Stimulated activated memory B cell treated with anti-CD40 and anti-IgM and Interleukin-4, amounts not matched to agents 10 μg/mL and 1 μg/mL and 100 μg/mL, for 72 hours (primary cell): ENCODE measurements at regions not wholly inside any gene's neighbourhood (a gene's known extent, or its start where the extent isn't known, plus 50 kb on each side); places are given as distances from the start of the nearest gene placed in this dataset.

Experiments
- ATAC-seq: fragments of 150-1000 bp; cut with Tn5 transposase; 2 replicates; pipeline ENCODE4 v1.10.0; 2021
- H3K27ac Mint-ChIP-seq: one replicate; pipeline ENCODE4 v1.8.0; 2022; ENCODE audit warnings: mild to moderate bottlenecking, mixed read lengths
- H3K27me3 Mint-ChIP-seq: one replicate; pipeline ENCODE4 v1.8.0; 2022; ENCODE audit warnings: mixed read lengths
- H3K36me3 Mint-ChIP-seq: one replicate; pipeline ENCODE4 v1.8.0; 2022; ENCODE audit warnings: mixed read lengths
- H3K4me1 Mint-ChIP-seq: one replicate; pipeline ENCODE4 v1.8.0; 2022; ENCODE audit warnings: mixed read lengths
- H3K4me3 Mint-ChIP-seq: one replicate; pipeline ENCODE4 v1.8.0; 2022; ENCODE audit warnings: mild to moderate bottlenecking, moderate library complexity, mixed read lengths
- H3K9me3 Mint-ChIP-seq: one replicate; pipeline ENCODE4 v1.8.0; 2022; ENCODE audit warnings: mixed read lengths

DNA sequence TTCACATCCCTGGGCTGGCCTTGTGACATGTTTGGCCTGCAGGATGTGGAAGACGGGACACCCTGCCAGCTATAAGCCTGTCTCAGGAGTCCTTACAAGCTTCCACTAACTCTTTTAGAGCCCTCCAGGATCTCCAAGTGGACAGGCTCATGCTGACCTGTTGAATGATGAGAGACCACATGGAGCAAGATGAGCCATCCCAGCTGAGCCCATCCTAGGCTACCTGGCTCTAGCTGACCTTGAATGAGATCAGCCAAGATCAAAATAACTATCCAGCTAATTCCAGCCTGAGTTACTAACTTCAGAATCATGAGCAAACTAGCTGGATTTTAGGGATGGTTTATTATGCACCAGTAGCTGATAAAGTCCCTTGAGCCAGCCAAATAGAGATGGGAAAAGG is 169.5 kb downstream of the TFAP2C start:
- Mint-ChIP-seq H3K9me3 (peaks cover 9% of the 10 kb centered on the region), H3K4me3 (no peak overlapping the region), H3K27ac (no peak overlapping the region), H3K36me3 (no peaks in the 10 kb centered on the region), H3K4me1 (no peaks in the 10 kb centered on the region), H3K27me3 (no peaks in the 10 kb centered on the region)
- no peak for ATAC-seq

DNA sequence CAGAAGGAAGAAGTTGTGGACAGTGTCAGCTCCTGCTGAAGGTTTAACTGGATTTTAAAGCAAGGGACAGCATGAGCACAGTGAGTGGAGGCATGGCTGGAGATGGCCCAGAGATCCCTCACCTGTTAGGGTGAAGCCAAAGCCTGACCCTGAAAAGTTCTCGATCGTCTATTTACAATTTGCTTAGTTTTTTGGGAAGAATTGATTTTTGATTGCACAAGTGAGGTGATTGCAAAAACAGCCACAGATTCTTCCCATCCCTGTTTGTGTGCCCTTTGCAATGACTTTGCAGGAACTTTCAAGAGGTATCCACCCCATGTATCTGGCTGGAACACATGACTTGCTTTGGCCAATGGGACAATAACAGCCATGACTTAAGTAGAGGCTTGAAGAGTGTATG is 170.1 kb downstream of the TFAP2C start:
- no peak for ATAC-seq
- no peaks in the 10 kb centered on the region for H3K36me3 Mint-ChIP-seq
- H3K9me3 Mint-ChIP-seq = peaks cover 9% of the 10 kb centered on the region
- no peaks in the 10 kb centered on the region for H3K4me1 Mint-ChIP-seq
- no peak overlapping the region for H3K27ac Mint-ChIP-seq
- H3K4me3 Mint-ChIP-seq = no peak overlapping the region
- H3K27me3 Mint-ChIP-seq = no peaks in the 10 kb centered on the region

DNA sequence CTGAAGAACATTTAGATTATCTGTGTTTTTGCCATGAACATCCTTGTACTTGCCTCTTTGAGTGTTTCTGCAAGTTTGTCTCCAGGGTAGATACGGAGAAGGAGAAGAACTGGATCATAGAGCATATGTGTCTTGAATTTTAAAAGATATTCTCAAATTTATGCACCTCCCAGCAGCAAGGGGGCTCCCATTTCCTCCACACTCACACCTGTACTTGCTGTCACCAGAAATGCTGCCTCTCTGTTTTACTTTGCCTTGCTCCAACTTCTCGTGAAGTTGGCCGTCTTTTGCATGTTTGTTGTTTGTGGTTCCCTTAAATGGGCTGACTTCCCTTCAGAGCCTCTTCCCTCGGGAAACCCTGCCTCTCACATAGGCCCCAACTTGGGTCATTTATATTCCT is 171.0 kb downstream of the TFAP2C start:
- H3K9me3 Mint-ChIP-seq = peaks cover 9% of the 10 kb centered on the region
- no peak overlapping the region for H3K4me3 Mint-ChIP-seq
- H3K27me3 Mint-ChIP-seq = no peaks in the 10 kb centered on the region
- H3K36me3 Mint-ChIP-seq = no peaks in the 10 kb centered on the region
- no peaks in the 10 kb centered on the region for H3K4me1 Mint-ChIP-seq
- ATAC-seq = no peak
- H3K27ac Mint-ChIP-seq = no peak overlapping the region

DNA sequence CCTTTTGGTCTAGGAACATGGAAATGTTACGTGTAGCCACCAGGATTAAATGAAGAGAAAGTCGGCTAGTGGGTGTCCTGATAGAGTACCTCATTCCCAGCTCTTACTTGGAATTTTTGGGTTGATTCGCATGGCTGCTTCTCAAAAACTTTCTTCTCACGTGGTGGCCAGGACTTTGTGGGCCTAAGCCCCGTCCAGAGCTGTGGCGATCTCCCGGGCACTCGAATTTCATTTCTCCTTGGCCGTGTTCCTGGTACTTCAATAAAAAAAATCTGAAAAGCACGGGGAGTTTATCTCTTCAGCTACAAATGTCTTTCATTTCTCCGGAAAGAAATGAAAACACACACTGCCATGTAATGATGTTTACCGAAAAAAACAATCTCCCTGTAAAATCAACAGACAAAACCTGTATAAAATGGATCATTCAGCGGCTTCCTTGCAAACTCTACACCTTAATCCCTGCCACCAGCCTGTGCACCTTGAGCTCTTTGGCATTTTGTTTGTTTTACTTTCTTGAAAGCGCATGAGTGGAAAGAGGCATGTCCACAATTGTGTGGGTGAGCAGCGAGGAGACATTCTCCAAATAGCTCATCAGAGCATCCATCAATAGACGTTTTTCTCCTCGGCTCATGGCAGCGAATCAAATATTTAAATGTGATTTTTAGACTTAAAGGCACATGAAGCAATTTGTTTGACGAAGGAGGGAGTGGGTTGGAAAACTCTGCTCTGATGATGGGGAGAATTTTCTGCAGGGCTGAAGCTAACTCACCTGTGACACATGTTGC is 173.1 kb downstream of the TFAP2C start:
- H3K27ac Mint-ChIP-seq = no peak overlapping the region
- H3K4me1 Mint-ChIP-seq = no peaks in the 10 kb centered on the region
- peaks cover 8% of the 10 kb centered on the region for H3K27me3 Mint-ChIP-seq
- peaks cover 9% of the 10 kb centered on the region for H3K9me3 Mint-ChIP-seq
- ATAC-seq = no peak
- H3K4me3 Mint-ChIP-seq = no peak overlapping the region
- no peaks in the 10 kb centered on the region for H3K36me3 Mint-ChIP-seq

DNA sequence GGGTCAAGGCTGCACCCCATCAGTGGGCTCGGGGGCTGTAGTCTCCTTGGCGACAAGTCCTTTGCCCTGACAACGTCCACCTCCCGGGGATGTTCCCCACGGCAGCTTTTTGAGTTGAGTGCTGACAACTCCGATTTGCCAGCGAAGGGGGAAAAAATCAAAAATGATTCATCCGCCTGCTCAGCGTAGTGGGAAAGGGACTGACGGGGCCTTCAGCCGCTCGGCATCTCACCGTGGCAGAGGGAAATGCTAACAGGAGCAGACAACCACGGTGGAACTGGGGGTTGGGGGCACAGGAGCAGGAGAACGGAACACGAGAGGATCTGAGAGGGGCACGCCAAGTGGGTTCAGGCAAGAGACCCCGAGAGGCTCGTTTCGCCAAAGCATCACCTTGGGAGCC is 173.7 kb downstream of the TFAP2C start:
- no peak overlapping the region for H3K27ac Mint-ChIP-seq
- no peaks in the 10 kb centered on the region for H3K36me3 Mint-ChIP-seq
- H3K4me3 Mint-ChIP-seq = no peak overlapping the region

DNA sequence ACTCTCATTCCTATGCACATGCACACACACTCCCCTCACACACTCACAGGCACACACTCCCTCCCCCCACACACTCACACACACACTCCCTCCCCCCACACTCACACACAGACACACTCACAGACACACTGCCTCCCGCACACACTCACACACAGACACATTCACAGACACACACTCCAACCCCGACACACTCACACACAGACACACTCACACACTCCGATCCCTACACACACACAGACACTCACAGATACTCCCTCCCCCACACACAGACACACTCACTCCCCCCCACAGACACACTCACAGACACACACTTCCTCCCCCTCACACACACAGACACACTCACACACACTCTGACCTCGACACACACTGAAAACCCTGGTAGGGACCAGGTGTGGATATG is 176.2 kb downstream of the TFAP2C start:
- Mint-ChIP-seq H3K27ac (no peak overlapping the region), H3K27me3 (peaks cover 22% of the 10 kb centered on the region), H3K9me3 (no peaks in the 10 kb centered on the region), H3K36me3 (no peaks in the 10 kb centered on the region), H3K4me1 (no peaks in the 10 kb centered on the region), H3K4me3 (no peak overlapping the region)
- ATAC-seq = no peak

More for the DNA sequence above, 173.7 kb downstream of the TFAP2C start:
- Mint-ChIP-seq H3K27me3 (peaks cover 14% of the 10 kb centered on the region), H3K9me3 (peaks cover 9% of the 10 kb centered on the region), H3K4me1 (no peaks in the 10 kb centered on the region)
- no peak for ATAC-seq

DNA sequence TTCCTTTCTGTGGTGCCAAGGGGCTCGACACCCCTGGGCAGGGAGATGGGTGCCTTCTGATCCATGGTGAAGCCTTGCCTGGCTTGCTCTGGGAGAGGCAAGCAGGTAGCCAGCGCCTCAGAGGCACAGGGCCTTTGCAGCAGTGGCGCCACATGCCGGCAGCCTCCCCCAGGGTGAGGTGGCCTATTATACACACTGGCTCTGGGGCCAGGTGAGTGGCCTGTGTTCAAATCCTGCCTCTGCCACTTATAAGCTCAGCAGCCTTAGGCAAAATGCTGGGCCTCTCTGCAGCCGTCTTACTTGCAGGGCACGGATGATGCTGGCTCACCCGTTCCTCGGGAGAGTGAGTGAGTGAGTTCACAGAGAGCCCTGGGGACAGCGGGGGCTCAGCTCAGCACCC is 176.9 kb downstream of the TFAP2C start:
- Mint-ChIP-seq H3K9me3 (no peaks in the 10 kb centered on the region), H3K4me1 (no peaks in the 10 kb centered on the region), H3K4me3 (no peak overlapping the region), H3K27ac (no peak overlapping the region), H3K36me3 (no peaks in the 10 kb centered on the region), H3K27me3 (peaks cover 22% of the 10 kb centered on the region)
- no peak for ATAC-seq

DNA sequence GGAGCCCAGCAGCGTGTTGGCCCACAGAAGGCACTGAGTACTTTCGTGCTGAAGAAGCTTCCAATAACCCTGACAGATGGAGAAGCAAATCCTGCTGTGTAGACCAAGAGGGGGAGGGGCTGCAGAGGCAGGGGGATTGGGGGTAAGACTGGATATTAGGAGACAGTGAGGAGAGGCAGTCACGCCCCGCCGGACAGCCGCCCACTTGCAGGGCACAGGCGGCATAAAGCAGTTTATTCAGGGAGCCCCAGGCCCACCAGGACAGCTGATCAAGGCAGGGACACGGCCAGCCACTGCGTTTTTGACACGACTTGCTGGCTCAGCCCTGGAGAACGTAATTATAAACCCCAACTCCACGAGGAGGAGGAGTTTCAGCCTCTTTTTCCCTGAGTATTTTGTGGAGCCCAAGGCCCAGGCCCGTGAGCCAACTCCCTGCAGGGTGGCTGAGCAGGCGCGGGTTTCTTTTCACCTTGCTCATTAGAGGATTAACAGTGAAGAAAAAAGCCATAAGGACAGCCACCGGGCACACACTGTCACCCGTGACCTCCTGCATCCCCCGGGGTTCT is 177.9 kb downstream of the TFAP2C start:
- no peaks in the 10 kb centered on the region for H3K9me3 Mint-ChIP-seq
- ATAC-seq = no peak
- no peaks in the 10 kb centered on the region for H3K36me3 Mint-ChIP-seq
- peaks cover 22% of the 10 kb centered on the region for H3K27me3 Mint-ChIP-seq
- no peak overlapping the region for H3K4me3 Mint-ChIP-seq
- no peak overlapping the region for H3K27ac Mint-ChIP-seq
- H3K4me1 Mint-ChIP-seq = no peaks in the 10 kb centered on the region

DNA sequence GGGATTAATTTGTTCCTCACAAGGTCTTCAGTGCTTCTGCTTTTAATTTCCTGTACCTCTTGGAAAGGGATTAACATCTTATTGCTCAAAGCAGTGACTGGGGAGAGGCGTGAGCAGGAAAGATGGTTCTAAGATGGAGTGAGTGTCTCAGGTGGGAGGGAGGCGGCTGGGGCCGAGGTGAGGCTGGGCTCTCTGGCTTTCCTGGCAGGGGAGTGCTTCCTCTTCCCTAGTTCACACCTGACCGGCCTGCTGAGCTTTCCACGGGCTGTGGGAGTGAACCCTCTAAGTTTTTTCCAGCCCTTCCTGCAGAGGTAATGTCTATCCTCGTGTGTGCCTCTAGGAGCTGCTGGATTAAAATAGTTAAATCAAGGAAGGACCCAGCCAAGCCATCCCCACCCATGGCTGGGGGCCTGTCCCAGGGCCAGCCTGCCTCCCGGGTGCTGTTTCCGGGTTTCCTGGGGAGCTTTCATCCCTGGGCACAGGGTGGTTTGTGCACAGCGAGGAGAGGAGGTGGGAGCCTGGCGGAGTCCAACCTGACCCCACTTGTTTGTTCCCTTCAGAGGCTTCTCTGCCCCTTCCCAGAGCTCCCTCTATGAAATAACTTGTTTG is 179.1 kb downstream of the TFAP2C start:
- H3K9me3 Mint-ChIP-seq = no peaks in the 10 kb centered on the region
- H3K27me3 Mint-ChIP-seq = peaks cover 22% of the 10 kb centered on the region
- H3K4me3 Mint-ChIP-seq = no peak overlapping the region
- no peaks in the 10 kb centered on the region for H3K36me3 Mint-ChIP-seq
- no peak for ATAC-seq
- H3K27ac Mint-ChIP-seq = no peak overlapping the region
- no peaks in the 10 kb centered on the region for H3K4me1 Mint-ChIP-seq

DNA sequence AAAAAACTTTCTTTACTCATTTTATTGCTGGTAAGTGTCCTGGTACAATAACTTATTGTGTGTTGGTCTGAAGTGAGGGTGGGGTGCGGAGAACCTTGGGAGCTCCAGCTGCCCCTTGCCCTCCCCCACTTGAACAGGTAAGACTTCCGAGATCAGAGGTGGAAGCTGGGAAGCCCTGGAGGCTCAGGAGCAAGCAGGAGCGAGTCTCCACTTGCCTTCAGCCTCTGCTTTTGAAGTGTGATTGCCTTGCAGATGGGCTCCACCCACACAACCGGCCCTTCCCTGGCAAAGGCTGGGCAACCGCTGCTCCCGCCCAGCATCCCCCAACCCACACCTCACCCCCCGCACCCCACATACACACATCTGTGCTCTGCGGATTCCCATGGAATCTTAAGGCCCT is 179.6 kb downstream of the TFAP2C start:
- no peaks in the 10 kb centered on the region for H3K9me3 Mint-ChIP-seq
- no peaks in the 10 kb centered on the region for H3K4me1 Mint-ChIP-seq
- no peak for ATAC-seq
- peaks cover 22% of the 10 kb centered on the region for H3K27me3 Mint-ChIP-seq
- no peak overlapping the region for H3K27ac Mint-ChIP-seq
- no peak overlapping the region for H3K4me3 Mint-ChIP-seq
- no peaks in the 10 kb centered on the region for H3K36me3 Mint-ChIP-seq

DNA sequence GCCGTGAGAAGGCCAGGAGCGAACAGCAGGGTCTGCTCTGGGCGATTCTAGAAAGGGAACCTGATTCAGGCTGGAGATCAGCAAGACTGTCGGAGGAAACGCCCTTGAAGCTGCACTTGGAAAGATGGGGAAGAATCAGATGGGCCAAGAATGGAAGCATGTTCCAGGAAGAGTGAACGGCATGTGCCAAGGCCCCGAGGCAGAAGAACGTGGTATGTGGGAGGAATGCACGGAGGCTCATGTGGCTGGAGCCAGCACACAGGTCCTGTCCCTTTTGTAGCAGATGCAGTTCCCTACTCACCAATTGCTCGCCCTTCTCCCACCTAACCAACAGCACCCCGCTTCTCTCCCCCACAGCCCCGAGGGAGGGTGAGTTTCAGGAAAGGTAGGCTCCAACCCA is 180.6 kb downstream of the TFAP2C start:
- no peaks in the 10 kb centered on the region for H3K4me1 Mint-ChIP-seq
- no peak for ATAC-seq
- no peak overlapping the region for H3K27ac Mint-ChIP-seq
- no peaks in the 10 kb centered on the region for H3K36me3 Mint-ChIP-seq
- no peaks in the 10 kb centered on the region for H3K9me3 Mint-ChIP-seq
- H3K4me3 Mint-ChIP-seq = no peak overlapping the region
- peaks cover 22% of the 10 kb centered on the region for H3K27me3 Mint-ChIP-seq

DNA sequence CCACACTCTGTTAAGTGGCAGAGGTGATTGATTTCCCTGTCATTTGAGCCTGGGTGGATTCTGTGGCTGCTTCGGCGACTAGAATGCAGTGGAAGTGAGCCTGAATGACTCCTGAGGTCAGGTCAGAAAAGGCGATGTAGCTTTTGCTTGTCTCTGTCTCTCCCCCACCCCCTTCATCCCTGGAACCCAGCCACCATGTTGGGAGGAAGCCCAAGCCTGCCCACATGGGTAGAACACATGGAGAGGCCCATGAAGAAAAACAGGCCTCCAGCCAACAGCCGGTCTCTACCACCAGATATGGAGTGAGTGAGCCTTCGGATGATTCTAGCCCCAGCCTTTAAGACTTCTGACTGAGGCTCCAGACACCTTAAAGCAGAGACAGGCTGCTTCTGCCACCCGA is 181.0 kb downstream of the TFAP2C start:
- Mint-ChIP-seq H3K4me3 (no peak overlapping the region), H3K4me1 (no peaks in the 10 kb centered on the region), H3K27ac (no peak overlapping the region), H3K27me3 (peaks cover 22% of the 10 kb centered on the region), H3K9me3 (no peaks in the 10 kb centered on the region), H3K36me3 (no peaks in the 10 kb centered on the region)
- no peak for ATAC-seq

DNA sequence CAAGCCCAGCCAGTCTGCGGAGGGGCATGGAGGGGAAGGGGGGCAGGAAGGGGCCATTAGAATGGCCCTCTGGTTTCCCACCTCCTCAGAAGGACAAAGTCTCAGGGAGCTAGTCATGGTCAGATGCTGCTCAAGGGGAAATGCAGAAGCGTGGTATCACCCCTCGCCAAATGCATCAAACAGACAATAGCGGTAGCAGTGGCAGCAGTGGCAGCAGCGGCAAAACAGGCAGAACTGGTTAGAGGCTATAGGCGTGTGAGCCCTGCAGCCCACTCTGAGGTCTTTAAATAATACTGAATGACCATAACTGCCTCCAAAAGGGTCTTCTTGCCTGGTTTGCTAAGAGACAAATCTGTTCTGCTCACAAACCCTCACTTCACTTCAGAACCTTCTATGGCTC is 186.7 kb downstream of the TFAP2C start:
- Mint-ChIP-seq H3K4me1 (no peaks in the 10 kb centered on the region), H3K27me3 (no peaks in the 10 kb centered on the region), H3K4me3 (no peak overlapping the region), H3K36me3 (no peaks in the 10 kb centered on the region), H3K9me3 (peaks cover 9% of the 10 kb centered on the region), H3K27ac (no peak overlapping the region)
- no peak for ATAC-seq

DNA sequence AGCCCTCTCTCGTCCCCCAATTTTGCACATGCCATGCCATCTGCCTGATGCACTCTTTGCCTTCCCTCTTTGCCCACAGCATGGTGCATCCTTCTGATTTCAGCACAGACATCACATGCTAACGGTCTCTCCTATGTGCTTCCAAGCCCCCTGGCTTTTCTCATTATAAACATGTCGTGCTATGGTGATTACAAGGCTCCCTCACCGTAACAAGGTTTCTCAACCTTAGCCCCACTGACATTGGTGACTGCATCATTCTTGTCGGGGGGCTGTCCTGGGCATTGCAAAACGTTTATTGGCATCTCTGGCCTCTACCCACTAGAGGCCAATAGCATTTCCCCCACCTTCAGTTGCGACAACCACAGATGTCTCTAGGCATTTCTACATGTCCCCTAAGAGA is 187.2 kb downstream of the TFAP2C start:
- H3K27me3 Mint-ChIP-seq = no peaks in the 10 kb centered on the region
- peaks cover 9% of the 10 kb centered on the region for H3K9me3 Mint-ChIP-seq
- H3K27ac Mint-ChIP-seq = no peak overlapping the region
- no peak for ATAC-seq
- H3K36me3 Mint-ChIP-seq = no peaks in the 10 kb centered on the region
- H3K4me1 Mint-ChIP-seq = no peaks in the 10 kb centered on the region
- H3K4me3 Mint-ChIP-seq = no peak overlapping the region

DNA sequence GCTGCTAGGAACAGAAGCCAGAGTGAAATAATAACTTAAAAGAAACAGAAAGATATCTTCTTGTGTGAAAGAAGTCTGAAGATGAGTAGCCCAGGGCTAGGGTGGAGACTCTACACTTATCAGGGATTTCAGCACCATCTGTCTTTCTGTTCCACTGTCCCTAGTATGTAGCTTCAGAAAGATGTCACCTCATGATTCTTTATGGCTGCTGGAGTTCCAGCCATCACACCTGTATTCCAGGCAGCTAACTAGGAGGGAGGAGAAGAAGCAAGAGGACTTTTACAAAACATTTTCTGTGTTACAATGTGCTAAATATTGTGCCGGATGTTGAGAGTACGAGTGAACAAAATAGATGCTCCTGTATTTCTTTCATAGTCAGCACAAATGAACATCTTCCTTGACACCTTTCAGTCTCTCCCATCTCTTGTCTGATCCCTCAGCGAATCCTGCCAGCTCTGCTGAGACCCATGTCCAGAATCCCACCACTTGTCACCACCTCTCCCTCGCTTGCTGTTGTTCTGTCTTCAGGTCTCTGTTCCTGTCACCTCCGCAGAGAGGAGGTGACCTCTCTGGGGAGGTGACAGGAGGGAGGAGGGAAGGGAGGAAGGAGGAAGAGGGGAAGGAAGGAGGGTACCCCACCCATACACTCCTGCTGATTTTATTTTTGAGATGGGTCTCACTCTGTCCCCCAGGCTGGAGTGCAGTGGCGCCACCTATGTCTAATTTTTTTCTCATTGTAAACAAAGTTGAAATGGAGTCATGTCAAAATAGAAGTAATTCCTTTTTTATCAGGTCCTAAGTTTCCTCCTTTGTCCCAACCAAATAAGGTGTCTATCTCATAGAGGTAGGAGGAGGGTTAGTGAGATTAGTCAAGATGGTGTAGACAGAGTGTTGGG is 188.9 kb downstream of the TFAP2C start:
- Mint-ChIP-seq H3K4me1 (no peaks in the 10 kb centered on the region), H3K9me3 (peaks cover 9% of the 10 kb centered on the region), H3K4me3 (no peak overlapping the region), H3K27ac (no peak overlapping the region), H3K36me3 (no peaks in the 10 kb centered on the region), H3K27me3 (no peaks in the 10 kb centered on the region)
- no peak for ATAC-seq
